ENCODE measurements at regions not wholly inside any gene's neighbourhood (a gene's known extent, or its start where the extent isn't known, plus 50 kb on each side); places are given as distances from the start of the nearest gene placed in this dataset.

- Histone ChIP-seq H3K9ac (ENCODE audit: low read length) (no peak overlapping the region), H2AFZ (ENCODE audit: low read depth, low read length, poor library complexity, severe bottlenecking) (no peak overlapping the region), H3K4me1 (ENCODE audit: control insufficient read depth in 1 of 2, insufficient read depth in 2 of 2, low read length in 2 of 2) (no peaks in the 10 kb centered on the region), H3K27me3 (ENCODE audit: insufficient read depth, low read length) (0 out of 2 replicates have a peak, but pooled peaks cover 2% of the 10 kb centered on the region), H3K4me3 (replicated peaks in 1 of 2; ENCODE audit: low read depth in 1 of 2, low read length in 2 of 2) (no peak overlapping the region), H4K20me1 (ENCODE audit: insufficient read depth) (no peaks in the 10 kb centered on the region), H3K36me3 (ENCODE audit: control insufficient read depth in 1 of 2, insufficient read depth in 2 of 2, low read length in 2 of 2) (no peaks in the 10 kb centered on the region), H3K9me2 (ENCODE audit: insufficient read depth) (no peaks in the 10 kb centered on the region), H3K79me2 (ENCODE audit: insufficient read depth, low read length) (no peaks in the 10 kb centered on the region), H3K9me3 (ENCODE audit: control insufficient read depth in 1 of 2, insufficient read depth in 1 of 2, low read depth in 1 of 2, low read length in 2 of 2) (no peaks in the 10 kb centered on the region), H3K4me2 (ENCODE audit: low read length) (no peak overlapping the region), H3K27ac (ENCODE audit: low read depth, low read length) (no peak overlapping the region)
- intact Hi-C loops (cut with micrococcal nuclease), result no loop called here
- BruUV-seq (replicated peaks), result no TSS peak
- no peak for TF ChIP-seq ELF1 (IDR thresholded peaks at IDR 0.05; ENCODE audit: borderline replicate concordance, low read depth)
- TF ChIP-seq, protein P1, sequence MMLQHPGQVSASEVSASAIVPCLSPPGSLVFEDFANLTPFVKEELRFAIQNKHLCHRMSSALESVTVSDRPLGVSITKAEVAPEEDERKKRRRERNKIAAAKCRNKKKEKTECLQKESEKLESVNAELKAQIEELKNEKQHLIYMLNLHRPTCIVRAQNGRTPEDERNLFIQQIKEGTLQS (IDR thresholded peaks at IDR 0.05), result no peak
- TF ChIP-seq CTCF (IDR thresholded peaks at IDR 0.05 in 2 of 3, conservative IDR thresholded peaks at IDR 0.05 in 1 of 3; ENCODE audit: borderline replicate concordance in 1 of 3, insufficient read depth in 1 of 3, low read depth in 2 of 3, low read length in 2 of 3), result no peak
- TF ChIP-seq CEBPB (IDR thresholded peaks at IDR 0.05; ENCODE audit: low read depth), result no peak
- TF ChIP-seq EZH2 (IDR thresholded peaks at IDR 0.05), result no peak
- no peak for TF ChIP-seq CBX3 (IDR thresholded peaks at IDR 0.05; ENCODE audit: low read depth)
- TF ChIP-seq YY1 (IDR thresholded peaks at IDR 0.05; ENCODE audit: extremely low read depth, insufficient replicate concordance, low read depth, low read length), result no peak
- TF ChIP-seq ZNF274 (IDR thresholded peaks at IDR 0.05; ENCODE audit: low read depth, low read length), result no peak
- no peak for TF ChIP-seq SRF (IDR thresholded peaks at IDR 0.05; ENCODE audit: low read depth)
- TF ChIP-seq EZH2phosphoT487 (IDR thresholded peaks at IDR 0.05; ENCODE audit: borderline replicate concordance), result no peak
- no peak for TF ChIP-seq JUND (IDR thresholded peaks at IDR 0.05)
- TF ChIP-seq ZFX (IDR thresholded peaks at IDR 0.05), result no peak
- TF ChIP-seq POLR2AphosphoS5 (IDR thresholded peaks at IDR 0.05; ENCODE audit: low read depth, low read length), result no peak
- no peak for TF ChIP-seq FOSL1 (IDR thresholded peaks at IDR 0.05; ENCODE audit: low read depth)
- TF ChIP-seq, protein P2, sequence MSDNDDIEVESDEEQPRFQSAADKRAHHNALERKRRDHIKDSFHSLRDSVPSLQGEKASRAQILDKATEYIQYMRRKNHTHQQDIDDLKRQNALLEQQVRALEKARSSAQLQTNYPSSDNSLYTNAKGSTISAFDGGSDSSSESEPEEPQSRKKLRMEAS (IDR thresholded peaks at IDR 0.05), result no peak
- no peak for TF ChIP-seq TCF7L2 (IDR thresholded peaks at IDR 0.05; ENCODE audit: borderline replicate concordance, extremely low read depth, insufficient read depth, insufficient read length)
- TF ChIP-seq, protein P3, sequence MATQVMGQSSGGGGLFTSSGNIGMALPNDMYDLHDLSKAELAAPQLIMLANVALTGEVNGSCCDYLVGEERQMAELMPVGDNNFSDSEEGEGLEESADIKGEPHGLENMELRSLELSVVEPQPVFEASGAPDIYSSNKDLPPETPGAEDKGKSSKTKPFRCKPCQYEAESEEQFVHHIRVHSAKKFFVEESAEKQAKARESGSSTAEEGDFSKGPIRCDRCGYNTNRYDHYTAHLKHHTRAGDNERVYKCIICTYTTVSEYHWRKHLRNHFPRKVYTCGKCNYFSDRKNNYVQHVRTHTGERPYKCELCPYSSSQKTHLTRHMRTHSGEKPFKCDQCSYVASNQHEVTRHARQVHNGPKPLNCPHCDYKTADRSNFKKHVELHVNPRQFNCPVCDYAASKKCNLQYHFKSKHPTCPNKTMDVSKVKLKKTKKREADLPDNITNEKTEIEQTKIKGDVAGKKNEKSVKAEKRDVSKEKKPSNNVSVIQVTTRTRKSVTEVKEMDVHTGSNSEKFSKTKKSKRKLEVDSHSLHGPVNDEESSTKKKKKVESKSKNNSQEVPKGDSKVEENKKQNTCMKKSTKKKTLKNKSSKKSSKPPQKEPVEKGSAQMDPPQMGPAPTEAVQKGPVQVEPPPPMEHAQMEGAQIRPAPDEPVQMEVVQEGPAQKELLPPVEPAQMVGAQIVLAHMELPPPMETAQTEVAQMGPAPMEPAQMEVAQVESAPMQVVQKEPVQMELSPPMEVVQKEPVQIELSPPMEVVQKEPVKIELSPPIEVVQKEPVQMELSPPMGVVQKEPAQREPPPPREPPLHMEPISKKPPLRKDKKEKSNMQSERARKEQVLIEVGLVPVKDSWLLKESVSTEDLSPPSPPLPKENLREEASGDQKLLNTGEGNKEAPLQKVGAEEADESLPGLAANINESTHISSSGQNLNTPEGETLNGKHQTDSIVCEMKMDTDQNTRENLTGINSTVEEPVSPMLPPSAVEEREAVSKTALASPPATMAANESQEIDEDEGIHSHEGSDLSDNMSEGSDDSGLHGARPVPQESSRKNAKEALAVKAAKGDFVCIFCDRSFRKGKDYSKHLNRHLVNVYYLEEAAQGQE (IDR thresholded peaks at IDR 0.05; ENCODE audit: low read depth), result no peak
- ATAC-seq (no peak), DNase-seq (ENCODE audit: low read depth, low spot score) (no peak)
- CTCF ChIA-PET, result no interaction called here
- POLR2A ChIA-PET, result no interaction called here
- RAD21 ChIA-PET (ENCODE audit: low non-redundant PET in 1 of 2, low total read pairs in 2 of 2, uncharacterized antibody in 2 of 2, unreplicated experiment in 2 of 2), result no interaction called here
Measured at GRCh38 chr19:30122431-30122830, 180.4 kb downstream of the URI1 start.
